Naive B cell (primary cell): ENCODE measurements at regions not wholly inside any gene's neighbourhood (a gene's known extent, or its start where the extent isn't known, plus 50 kb on each side); places are given as distances from the start of the nearest gene placed in this dataset.
"Not testable (repeated sequence)": the region's sequence is repeated elsewhere in the genome, so short reads cannot be mapped to it uniquely, and the experiment has no call there.

Source experiments
- ATAC-seq, 2 donors: fragments of 150-1000 bp; cut with Tn5 transposase; 2 replicates each; pipeline ENCODE4 v1.10.0; 2021; ENCODE audit warnings: low read depth in 2 of 2, mild to moderate bottlenecking in 2 of 2, moderate library complexity in 2 of 2
- DNase-seq: peaks from one replicate; pipeline ENCODE4 v3.0.0; 2022
- H3K27ac Mint-ChIP-seq, 6 donors: one replicate each; pipeline ENCODE4 v1.8.0; 2020 to 2022; ENCODE audit warnings: mild to moderate bottlenecking in 6 of 6, mixed read lengths in 6 of 6, moderate library complexity in 5 of 6, inconsistent platforms in 2 of 6
- H3K27me3 Mint-ChIP-seq, 3 donors: one replicate each; pipeline ENCODE4 v1.8.0; 2021 to 2022; ENCODE audit warnings: mixed read lengths in 3 of 3, mild to moderate bottlenecking in 1 of 3
- H3K36me3 Mint-ChIP-seq, 2 donors: one replicate each; pipeline ENCODE4 v1.8.0; 2020 to 2022; ENCODE audit warnings: mixed read lengths in 2 of 2, inconsistent platforms in 1 of 2, mild to moderate bottlenecking in 1 of 2
- H3K4me1 Mint-ChIP-seq, 3 donors: one replicate each; pipeline ENCODE4 v1.8.0; 2020 to 2022; ENCODE audit warnings: mixed read lengths in 3 of 3, inconsistent platforms in 1 of 3, mild to moderate bottlenecking in 1 of 3, moderate library complexity in 1 of 3
- H3K4me3 Mint-ChIP-seq, 8 donors: one replicate each; pipeline ENCODE4 v1.8.0; 2020 to 2022; ENCODE audit warnings: mild to moderate bottlenecking in 8 of 8, mixed read lengths in 8 of 8, moderate library complexity in 8 of 8, inconsistent platforms in 2 of 8
- H3K9me3 Mint-ChIP-seq, 7 donors: one replicate each; pipeline ENCODE4 v1.8.0; 2020 to 2022; ENCODE audit warnings: mixed read lengths in 7 of 7, mild to moderate bottlenecking in 5 of 7, inconsistent platforms in 2 of 7, moderate library complexity in 1 of 7

DNA sequence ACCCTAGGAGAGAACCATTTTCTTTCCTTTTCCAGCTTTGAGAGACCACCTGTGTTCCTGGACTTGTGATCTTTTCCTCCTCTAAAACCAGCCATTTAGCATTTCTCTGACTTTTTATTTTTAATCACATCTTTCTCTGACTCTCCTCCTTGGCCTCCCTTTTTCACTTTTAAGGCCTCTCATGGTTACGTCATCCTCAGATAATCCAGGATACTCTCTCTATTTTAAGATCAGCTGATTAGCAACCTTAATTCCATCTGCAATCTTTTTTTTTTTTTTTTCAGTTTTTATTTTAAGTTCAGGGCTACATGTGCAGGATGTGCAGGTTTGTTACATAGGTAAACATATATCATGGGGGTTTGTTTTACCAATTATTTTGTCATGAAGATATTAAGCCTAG lies 54.0 kb downstream of the RFPL4B start:
- no peak for ATAC-seq
- DNase-seq, result no peak

DNA sequence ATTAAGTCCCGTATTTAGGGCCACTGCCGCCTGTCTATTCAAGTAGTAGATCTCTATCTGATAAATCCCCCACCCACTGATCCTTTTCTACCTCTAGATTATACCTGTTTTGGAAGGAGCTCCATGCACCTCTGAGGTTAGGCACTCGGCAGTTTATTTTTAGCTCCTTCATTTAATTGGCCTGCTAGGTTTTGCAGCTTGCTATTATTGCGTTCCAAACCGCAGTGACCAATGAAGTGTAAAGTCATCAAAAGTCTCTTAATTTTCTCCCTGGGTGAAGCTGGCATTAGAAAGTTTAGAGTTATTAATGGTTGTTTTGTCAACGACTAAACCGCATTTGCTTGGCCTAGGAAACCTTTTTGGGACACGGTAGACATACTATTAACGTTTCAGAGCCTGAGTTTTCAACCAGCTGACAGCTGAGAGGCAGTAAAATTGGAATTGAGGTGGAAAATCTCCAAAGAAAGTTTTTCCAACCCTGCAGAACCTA lies 60.0 kb downstream of the RFPL4B start:
- Mint-ChIP-seq H3K4me1 (no peaks in the 10 kb centered on the region), H3K36me3 (no peaks in the 10 kb centered on the region), H3K9me3 (peaks cover 0 to 7% (median 0%) of the 10 kb centered on the region in 7 donors), H3K4me3 (no peak overlapping the region), H3K27me3 (peaks cover 0 to 19% (median 9%) of the 10 kb centered on the region in 3 donors), H3K27ac (peak overlapping the region in 1 of 6 donors; percentile 52)
- ATAC-seq (no peak), DNase-seq (no peak)

More for the DNA sequence above, 54.0 kb downstream of the RFPL4B start:
- peak overlapping the region in 1 of 6 donors; percentile 4 for H3K27ac Mint-ChIP-seq
- H3K4me1 Mint-ChIP-seq, result no peaks in the 10 kb centered on the region
- H3K9me3 Mint-ChIP-seq, result peaks cover 0 to 13% (median 11%) of the 10 kb centered on the region in 7 donors
- H3K36me3 Mint-ChIP-seq, result peaks cover 0 to 7% of the 10 kb centered on the region in 2 donors
- no peak overlapping the region for H3K4me3 Mint-ChIP-seq
- peaks cover 6 to 19% (median 13%) of the 10 kb centered on the region in 3 donors for H3K27me3 Mint-ChIP-seq

DNA sequence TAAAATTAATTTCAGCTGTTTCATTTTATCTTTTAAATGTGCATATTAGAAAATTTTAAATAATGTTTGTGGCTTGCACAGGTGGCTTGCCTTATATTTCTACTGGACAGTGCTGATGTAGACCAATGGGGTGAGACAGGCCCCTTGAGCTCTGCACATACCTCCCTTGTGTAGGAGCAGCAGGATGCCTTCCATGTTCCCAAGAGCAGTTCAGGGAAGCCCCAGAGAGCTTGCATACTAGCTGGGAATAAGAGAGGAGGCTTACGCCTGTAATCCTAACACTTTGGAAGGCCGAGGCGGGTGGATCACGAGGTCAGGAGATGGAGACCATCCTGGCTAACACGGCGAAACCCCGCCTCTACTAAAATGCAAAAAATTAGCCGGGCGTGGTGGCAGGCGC lies 61.4 kb downstream of the RFPL4B start:
- no peaks in the 10 kb centered on the region for H3K9me3 Mint-ChIP-seq
- H3K4me1 Mint-ChIP-seq, result no peaks in the 10 kb centered on the region
- ATAC-seq, result no peak
- no peak for DNase-seq
- no peaks in the 10 kb centered on the region for H3K36me3 Mint-ChIP-seq
- no peak overlapping the region for H3K4me3 Mint-ChIP-seq
- H3K27me3 Mint-ChIP-seq, result peaks cover 0 to 11% (median under 1%) of the 10 kb centered on the region in 3 donors
- no peak overlapping the region for H3K27ac Mint-ChIP-seq

DNA sequence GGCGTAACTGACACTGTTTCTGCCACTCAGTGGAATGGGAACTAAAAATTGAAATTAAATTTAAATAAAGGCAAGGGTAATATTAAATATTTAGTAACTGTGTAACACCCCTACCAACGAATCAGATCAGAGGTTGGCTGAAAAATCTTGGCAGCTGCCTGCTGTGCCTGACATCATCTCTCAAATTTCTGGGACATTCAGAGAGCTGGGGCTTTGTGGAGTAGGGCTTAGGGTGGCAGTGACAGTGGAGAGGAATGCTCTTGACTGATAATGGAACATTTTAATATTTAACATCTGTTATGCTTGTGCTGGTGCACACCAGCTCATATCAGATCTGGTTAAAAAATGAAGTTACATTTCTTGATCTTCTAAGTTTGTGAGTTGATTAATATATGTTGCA lies 62.2 kb downstream of the RFPL4B start:
- Mint-ChIP-seq H3K9me3 (no peaks in the 10 kb centered on the region), H3K4me1 (no peaks in the 10 kb centered on the region), H3K4me3 (no peak overlapping the region), H3K27ac (no peak overlapping the region), H3K36me3 (no peaks in the 10 kb centered on the region), H3K27me3 (peaks cover 0 to 9% (median 8%) of the 10 kb centered on the region in 3 donors)
- DNase-seq (no peak), ATAC-seq (no peak)

DNA sequence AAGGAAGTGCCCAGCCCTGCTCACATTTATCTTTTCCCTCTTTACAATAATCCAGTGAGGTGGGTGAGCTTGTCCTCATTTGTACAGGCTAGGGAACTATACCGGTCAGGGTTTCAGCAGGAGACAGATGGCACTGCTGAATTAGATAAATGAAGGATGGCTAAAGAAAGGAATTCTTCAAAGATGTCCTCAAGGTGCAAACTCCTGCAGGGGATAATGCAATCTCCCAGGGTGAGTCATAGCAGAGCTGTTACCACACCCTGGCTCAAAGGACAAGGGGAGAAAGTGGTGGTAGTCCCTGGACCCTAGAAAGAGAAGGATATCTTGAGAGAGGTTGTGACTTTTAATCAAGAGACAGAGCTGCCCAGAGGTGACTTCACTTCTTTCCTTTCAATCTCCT lies 66.7 kb downstream of the RFPL4B start:
- H3K4me1 Mint-ChIP-seq, result no peaks in the 10 kb centered on the region
- H3K27ac Mint-ChIP-seq, result no peak overlapping the region
- H3K9me3 Mint-ChIP-seq, result peaks cover 0 to 13% (median 4%) of the 10 kb centered on the region in 7 donors
- H3K27me3 Mint-ChIP-seq, result peaks cover 0 to 10% (median 7%) of the 10 kb centered on the region in 3 donors
- ATAC-seq (no peak), DNase-seq (no peak)
- H3K4me3 Mint-ChIP-seq, result no peak overlapping the region
- H3K36me3 Mint-ChIP-seq, result no peaks in the 10 kb centered on the region

DNA sequence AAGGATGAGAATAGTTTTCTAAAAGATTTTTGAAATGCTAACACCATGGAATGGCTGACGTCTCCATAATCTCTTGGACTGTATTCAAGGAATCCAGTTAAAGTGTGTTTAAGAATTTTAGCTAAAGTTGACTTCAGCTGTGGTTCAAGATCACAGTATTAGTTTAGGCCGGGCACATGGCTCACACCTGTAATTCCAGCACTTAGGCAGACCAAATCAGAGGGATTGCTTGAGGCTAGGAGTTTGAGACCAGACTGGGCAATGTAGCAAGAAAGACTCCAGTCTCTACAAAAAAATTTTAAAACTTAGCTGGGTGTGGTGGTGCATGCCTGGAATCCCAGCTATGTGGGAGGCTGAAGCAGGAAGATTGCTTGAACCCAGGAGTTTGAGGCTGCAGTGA lies 68.2 kb downstream of the RFPL4B start:
- H3K27ac Mint-ChIP-seq, result no peak overlapping the region
- H3K4me3 Mint-ChIP-seq, result no peak overlapping the region
- H3K27me3 Mint-ChIP-seq, result peaks cover 0 to 10% (median 7%) of the 10 kb centered on the region in 3 donors
- ATAC-seq (no peak), DNase-seq (no peak)
- peaks cover 0 to 21% (median 4%) of the 10 kb centered on the region in 7 donors for H3K9me3 Mint-ChIP-seq
- no peaks in the 10 kb centered on the region for H3K4me1 Mint-ChIP-seq
- H3K36me3 Mint-ChIP-seq, result no peaks in the 10 kb centered on the region

DNA sequence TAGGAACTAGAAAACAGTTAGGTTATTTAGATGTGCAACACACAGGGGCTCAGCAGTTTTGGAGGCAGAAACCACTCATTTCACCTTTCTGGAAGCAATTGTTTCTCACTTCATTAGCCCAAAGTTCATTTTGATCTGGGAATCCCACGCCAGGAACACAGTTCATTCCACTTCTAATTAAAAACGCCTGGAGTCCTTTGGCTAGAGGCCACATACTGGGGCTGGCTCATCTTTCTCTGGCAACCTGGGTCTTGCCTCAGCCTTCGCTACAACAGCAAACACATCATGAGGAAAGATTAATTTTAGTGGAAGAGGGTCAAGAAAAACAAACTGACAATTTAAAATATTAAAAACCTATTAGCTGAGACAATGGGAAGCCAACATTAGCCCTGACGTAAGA lies 69.7 kb downstream of the RFPL4B start:
- Mint-ChIP-seq H3K36me3 (no peaks in the 10 kb centered on the region), H3K9me3 (peaks cover 0 to 21% (median 4%) of the 10 kb centered on the region in 7 donors), H3K27ac (no peak overlapping the region), H3K4me3 (no peak overlapping the region), H3K4me1 (no peaks in the 10 kb centered on the region), H3K27me3 (peaks cover 1 to 18% (median 7%) of the 10 kb centered on the region in 3 donors)
- DNase-seq, result no peak
- no peak for ATAC-seq

DNA sequence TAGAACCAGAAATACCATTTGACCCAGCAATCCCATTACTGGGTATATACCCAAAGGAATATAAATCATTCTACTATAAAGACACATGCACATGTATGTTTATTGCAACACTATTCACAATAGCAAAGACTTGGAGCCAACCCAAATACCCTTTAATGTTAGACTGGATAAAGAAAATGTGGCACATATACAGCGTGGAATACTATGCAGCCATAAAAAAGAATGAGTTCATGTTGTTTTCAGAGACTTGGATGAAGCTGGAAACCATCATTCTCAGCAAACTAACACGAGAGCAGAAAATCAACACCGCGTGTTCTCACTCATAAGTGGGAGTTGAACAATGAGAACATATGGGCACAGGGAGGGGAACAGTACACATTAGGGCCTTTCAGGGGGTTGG lies 79.9 kb downstream of the RFPL4B start:
- H3K4me3 Mint-ChIP-seq, DNase-seq, ATAC-seq, H3K4me1 Mint-ChIP-seq, H3K27ac Mint-ChIP-seq, H3K36me3 Mint-ChIP-seq: not testable (repeated sequence)
- Mint-ChIP-seq H3K27me3 (peaks cover 0 to 20% (median 6%) of the 10 kb centered on the region in 3 donors), H3K9me3 (peaks cover 3 to 22% (median 9%) of the 10 kb centered on the region in 7 donors)

DNA sequence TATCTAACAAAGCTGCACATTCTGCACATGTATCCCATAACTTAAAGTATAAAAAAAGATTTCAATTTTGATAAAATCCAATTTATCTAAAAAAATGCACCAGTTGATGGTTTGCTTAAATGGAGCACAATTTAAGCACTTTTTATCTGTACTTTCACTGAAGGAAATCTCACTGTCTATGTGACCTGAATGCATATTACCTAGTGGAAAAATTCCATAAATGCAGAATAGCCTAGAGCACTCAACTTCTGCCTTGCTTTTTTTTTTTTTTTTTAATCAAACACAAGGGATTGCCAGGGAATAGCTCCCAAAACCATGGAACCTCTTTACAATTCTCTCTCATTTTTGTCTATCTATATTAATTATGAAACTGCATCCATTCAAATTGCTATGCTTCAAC lies 80.4 kb downstream of the RFPL4B start:
- no peak overlapping the region for H3K27ac Mint-ChIP-seq
- no peak for ATAC-seq
- peaks cover 3 to 21% (median 9%) of the 10 kb centered on the region in 7 donors for H3K9me3 Mint-ChIP-seq
- H3K27me3 Mint-ChIP-seq, result peaks cover 0 to 15% (median 4%) of the 10 kb centered on the region in 3 donors
- H3K4me1 Mint-ChIP-seq, result no peaks in the 10 kb centered on the region
- H3K36me3 Mint-ChIP-seq, result no peaks in the 10 kb centered on the region
- no peak overlapping the region for H3K4me3 Mint-ChIP-seq
- DNase-seq, result no peak

DNA sequence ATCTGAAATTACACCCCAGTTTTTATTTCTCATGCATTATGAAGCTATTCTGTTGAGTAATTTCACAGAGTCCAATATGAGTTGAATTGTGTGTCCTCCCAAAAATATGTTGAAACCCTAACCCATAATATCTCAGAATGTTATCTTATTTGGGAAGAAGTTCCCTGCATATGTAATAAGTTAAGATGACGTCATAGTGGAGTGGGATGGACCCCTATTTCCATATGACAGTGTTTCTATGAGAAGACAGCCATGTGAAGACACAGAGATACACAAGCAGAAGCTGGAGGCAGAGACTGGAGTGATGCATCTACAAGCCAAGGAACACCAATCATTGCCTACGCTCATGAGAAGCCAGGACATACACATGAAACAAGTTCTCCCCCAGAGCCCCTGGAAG lies 81.3 kb downstream of the RFPL4B start:
- no peaks in the 10 kb centered on the region for H3K4me1 Mint-ChIP-seq
- H3K9me3 Mint-ChIP-seq, result peaks cover 3 to 18% (median 9%) of the 10 kb centered on the region in 7 donors
- no peaks in the 10 kb centered on the region for H3K36me3 Mint-ChIP-seq
- no peak overlapping the region for H3K4me3 Mint-ChIP-seq
- DNase-seq, result no peak
- no peak for ATAC-seq
- H3K27ac Mint-ChIP-seq, result no peak overlapping the region
- H3K27me3 Mint-ChIP-seq, result peaks cover 0 to 9% (median 0%) of the 10 kb centered on the region in 3 donors

DNA sequence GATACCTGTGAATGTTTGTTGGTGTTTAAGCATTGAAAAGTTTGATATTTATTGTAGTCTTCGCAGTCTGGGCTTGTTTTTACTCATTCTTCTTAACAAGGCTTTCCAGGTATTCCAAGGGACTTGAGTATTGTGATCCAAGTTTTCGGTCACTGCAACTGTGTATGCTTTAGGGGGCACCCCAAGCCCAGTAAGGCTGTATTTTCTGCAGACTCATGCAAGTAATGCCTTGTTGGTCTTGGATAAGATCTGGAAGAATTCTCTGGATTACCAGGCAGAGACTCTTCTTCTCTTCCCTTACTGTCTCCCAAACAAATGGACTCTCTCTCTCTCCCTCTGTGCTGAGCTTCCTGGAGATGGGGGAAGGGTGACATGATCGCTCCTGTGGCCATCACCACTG lies 82.1 kb downstream of the RFPL4B start:
- no peaks in the 10 kb centered on the region for H3K4me1 Mint-ChIP-seq
- no peak overlapping the region for H3K27ac Mint-ChIP-seq
- DNase-seq (no peak), ATAC-seq (no peak)
- H3K9me3 Mint-ChIP-seq, result peaks cover 3 to 18% (median 8%) of the 10 kb centered on the region in 7 donors
- H3K36me3 Mint-ChIP-seq, result no peaks in the 10 kb centered on the region
- peaks cover 0 to 6% (median 0%) of the 10 kb centered on the region in 3 donors for H3K27me3 Mint-ChIP-seq
- H3K4me3 Mint-ChIP-seq, result no peak overlapping the region

DNA sequence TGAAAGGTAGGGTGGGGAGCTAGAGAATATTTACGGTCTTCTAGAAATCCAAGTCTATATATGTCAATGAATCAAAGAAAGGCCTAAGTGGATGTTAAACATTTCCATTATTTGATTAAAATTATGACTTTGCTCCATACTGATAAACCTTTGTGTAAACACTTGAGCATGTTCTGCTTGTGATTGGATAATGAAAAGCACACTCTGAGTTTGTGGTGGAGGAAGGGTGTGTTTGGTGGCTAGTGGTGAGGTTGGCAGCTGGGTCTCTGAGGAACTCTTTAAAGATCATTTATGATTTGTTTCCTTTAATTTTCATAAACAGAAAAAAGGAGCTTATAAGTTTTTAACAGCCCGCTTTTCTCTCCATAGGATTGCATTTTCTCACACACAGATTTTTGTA lies 84.7 kb downstream of the RFPL4B start:
- Mint-ChIP-seq H3K4me3 (no peak overlapping the region), H3K27me3 (no peaks in the 10 kb centered on the region), H3K27ac (no peak overlapping the region), H3K4me1 (no peaks in the 10 kb centered on the region), H3K36me3 (no peaks in the 10 kb centered on the region), H3K9me3 (peaks cover 0 to 18% (median 3%) of the 10 kb centered on the region in 7 donors)
- DNase-seq (no peak), ATAC-seq (no peak)

DNA sequence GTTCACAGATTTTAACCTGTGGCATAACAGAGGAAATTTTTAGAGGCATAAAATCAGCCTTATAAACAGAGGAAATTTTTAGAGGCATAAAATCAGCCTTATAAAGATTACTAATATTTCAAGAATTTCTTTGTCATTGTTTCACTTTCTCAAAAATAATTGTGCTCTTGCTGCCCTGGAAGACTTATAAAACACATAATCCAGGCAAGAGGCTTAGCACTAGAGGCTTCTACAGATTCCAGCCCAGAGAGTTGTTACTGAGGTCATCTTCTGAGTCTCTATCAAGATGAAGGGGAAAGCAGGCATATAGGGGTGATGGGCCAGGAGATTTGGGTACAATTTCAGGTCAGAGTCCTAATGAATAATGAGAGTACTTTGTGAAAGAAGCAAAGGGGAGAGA lies 85.7 kb downstream of the RFPL4B start:
- no peak for DNase-seq
- Mint-ChIP-seq H3K4me1 (no peaks in the 10 kb centered on the region), H3K27ac (no peak overlapping the region), H3K9me3 (peaks cover 0 to 10% (median 0%) of the 10 kb centered on the region in 7 donors), H3K36me3 (no peaks in the 10 kb centered on the region), H3K4me3 (no peak overlapping the region), H3K27me3 (no peaks in the 10 kb centered on the region)
- ATAC-seq, result no peak

DNA sequence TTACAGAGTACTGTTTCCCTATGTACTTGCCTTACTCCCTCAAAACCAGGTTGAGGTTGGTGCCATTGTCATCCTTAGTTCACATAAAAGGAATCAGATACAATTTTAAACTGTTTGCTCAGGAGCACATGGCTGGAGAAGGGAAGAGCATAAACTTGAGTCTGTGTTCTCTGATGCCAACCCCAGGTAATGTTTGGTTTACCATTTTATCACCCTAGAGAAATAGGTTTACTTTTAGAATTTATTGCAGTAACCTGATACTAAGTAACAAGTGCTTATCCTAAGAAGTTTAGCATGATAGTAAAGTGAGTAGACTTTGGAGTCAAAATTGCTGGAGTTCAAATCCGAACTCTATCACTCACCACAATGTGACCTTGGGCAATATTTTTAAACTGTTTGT lies 86.3 kb downstream of the RFPL4B start:
- H3K27me3 Mint-ChIP-seq, result no peaks in the 10 kb centered on the region
- DNase-seq (no peak), ATAC-seq (no peak)
- no peak overlapping the region for H3K4me3 Mint-ChIP-seq
- no peaks in the 10 kb centered on the region for H3K4me1 Mint-ChIP-seq
- H3K36me3 Mint-ChIP-seq, result no peaks in the 10 kb centered on the region
- no peak overlapping the region for H3K27ac Mint-ChIP-seq
- H3K9me3 Mint-ChIP-seq, result peaks cover 0 to 4% (median 0%) of the 10 kb centered on the region in 7 donors
